Stimulated activated naive CD8-positive, alpha-beta T cell treated with anti-CD3 and anti-CD28 coated beads, Interleukin-15, Interleukin-2, amounts not matched to agents 100 U/mL and 50 U/mL, for 24 hours (primary cell): ENCODE measurements at regions not wholly inside any gene's neighbourhood (a gene's known extent, or its start where the extent isn't known, plus 50 kb on each side); places are given as distances from the start of the nearest gene placed in this dataset.

Experiments
- ATAC-seq: fragments of 150-1000 bp; cut with Tn5 transposase; one replicate; pipeline ENCODE4 v1.10.0; 2021
- DNase-seq: peaks from one replicate; pipeline ENCODE4 v3.0.0; 2021

DNA sequence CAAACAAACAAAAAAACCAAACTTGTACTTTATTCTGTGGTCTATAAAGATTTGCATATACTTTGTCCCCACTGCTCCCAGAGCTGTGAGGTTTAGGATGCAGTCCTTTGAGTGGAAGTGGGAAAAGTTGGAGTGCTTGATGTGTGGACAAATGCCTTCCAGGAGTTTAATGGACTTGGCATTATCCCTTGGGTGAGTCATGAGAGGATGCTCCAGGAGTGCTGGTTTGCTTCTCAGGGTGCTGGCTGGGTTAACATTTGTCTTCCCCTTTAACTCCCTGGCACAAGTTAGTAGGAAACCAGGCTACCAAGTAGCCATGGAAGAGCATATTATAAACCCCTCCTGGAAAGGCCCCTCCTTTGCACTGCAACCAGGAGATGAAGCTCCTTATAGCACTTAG, 417.4 kb upstream of the RIOK2 start:
- DNase-seq (no peak), ATAC-seq (no peak)

DNA sequence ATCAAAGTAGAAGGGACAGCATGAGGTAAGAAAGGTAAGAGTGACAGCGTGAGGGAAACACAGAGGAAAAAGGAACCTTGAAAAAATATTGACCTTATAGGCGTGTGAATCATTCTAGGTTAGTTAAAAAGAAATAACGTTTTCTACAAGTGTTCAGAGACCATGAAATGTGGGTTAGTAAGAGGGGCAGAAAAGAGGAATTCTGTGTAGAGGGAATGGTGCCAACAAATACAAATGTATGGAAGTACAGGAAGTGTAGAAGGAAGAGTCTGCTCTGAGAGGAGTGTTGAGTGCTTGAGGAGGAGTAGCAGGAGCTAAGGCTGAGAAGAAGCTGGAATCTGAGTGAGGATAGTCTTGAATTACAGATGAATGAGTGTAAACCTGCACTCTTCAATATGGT, 418.6 kb upstream of the RIOK2 start:
- DNase-seq, result no peak
- no peak for ATAC-seq

DNA sequence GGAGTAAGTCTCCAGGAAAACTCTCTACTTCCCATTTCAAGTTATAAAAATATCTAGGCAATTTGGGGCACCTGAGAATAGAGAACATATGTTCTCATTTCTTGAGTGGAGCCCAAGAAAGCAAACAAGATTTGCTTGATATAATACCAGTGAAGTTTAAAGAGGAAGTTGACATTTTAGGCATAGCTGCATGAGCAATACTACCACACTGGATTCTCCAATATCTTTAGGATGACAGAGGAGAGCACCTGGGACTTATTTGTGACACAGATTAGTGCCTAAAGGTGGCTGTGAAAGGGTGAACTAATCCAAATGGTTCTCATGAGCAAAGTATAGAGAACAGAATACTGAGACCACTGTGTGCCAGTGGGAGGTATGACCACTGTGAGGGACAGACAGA, 423.5 kb upstream of the RIOK2 start:
- no peak for DNase-seq
- no peak for ATAC-seq

DNA sequence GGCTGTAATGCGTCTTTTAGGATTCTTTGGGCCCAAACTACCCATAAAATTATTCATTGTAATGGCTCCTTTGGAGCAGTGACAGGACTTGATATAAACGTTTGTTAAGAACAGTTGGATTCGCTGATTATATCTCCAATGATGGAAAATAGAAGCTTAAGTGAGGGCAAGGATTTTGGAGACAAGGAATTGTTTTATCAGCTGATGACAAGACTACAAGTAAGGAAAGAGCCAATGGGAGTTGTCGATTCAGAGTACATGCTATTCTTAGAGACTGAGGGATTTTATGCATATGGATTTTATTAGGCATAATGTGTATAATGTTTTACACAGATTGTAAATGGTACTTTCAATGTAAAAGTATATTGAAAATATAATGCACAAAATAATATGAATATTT, 425.5 kb upstream of the RIOK2 start:
- no peak for DNase-seq
- no peak for ATAC-seq

DNA sequence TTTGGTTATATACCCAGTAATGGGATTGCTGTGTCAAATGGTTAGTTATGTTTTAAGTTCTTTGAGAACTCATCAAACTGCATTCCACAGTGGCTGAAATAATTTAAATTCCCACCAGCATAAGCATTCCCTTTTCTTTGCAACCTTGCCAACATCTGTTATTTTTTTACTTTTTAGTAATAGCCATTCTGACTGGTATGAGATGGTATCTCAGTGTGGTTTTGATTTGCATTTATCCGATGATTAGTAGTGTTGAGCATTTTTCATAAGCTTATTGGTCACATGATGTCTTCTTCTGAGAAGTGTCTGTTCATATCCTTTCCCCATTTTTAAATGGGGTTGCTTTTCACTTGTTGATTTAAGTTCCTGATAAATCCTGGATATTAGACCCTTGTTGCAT, 435.7 kb upstream of the RIOK2 start:
- DNase-seq, result no peak
- no peak for ATAC-seq

DNA sequence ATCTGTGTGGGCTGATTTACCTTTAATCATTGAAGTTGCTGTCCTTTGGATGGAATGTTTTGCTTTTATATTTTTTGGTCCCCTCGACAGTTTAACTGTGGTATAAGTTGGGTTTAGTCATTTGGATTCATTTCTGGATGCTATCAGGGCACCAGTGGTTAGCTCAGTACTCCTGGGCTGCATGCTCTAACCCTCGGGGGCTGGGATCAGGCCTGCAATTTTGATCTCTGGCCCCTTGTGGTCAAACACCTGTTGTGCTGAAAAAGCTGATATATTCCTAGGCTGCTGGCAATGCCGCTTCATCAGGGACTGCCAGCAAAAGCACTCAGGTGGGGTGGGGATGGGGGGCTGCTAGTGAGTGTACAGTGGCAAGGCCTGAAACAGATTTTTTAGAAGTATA, 440.4 kb upstream of the RIOK2 start:
- ATAC-seq (no peak), DNase-seq (no peak)

DNA sequence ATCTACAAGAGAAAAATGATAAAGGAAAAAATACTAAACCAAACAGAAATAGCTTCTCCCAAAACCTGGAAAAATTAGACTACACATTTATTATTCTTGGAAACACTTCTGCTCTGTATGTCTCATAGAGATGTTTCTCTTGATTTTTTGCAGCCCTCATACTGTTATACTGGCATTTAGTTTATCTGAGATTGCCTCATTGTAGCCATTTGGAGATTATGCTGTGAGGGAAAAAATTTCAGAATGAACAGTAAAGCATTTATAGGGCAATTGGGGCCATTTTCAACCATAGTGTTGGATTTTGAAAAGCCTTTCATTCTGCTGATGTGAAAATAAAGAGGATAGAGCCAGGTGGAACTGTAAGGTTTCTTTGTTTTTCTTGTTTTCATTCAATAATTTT, 441.8 kb upstream of the RIOK2 start:
- DNase-seq (no peak), ATAC-seq (no peak)

DNA sequence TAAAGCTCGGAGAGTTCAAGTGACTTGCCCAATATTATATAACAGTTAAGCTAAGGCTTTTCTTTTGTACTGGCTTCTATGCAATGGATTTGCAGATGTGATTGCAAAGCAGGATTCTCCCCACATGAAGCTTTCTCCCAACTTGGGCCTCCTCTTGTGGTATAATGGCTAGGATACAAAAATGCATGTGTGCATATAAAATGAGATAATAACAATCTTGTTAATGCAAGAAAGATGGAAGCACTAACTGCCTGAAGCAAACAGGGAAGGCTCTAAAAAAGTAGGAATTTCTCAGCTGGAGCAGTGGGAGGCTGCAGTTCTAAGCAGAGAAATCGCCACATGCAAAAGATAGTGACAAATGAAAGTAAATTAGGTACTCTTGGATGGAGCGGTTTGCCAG, 444.2 kb upstream of the RIOK2 start:
- DNase-seq (no peak), ATAC-seq (no peak)

DNA sequence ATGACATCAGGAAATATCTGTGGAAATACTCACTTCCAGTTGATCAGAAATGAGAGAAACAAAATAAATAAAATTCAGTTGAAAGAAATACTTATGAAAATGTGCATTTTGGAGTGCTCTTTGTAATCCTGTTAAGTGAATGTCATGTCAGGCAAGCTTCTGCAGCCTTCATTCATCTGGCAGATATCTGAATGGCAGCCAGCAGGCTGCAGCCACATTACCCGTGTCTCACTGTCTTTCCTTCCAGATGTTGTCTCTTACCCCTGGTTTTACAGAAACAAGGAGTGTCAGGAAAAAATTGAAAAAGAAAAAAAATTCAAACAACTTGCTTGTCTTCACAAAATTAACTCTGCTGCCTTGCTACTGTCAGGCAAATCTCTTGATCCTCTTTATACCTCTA, 445.0 kb upstream of the RIOK2 start:
- DNase-seq, result no peak
- ATAC-seq, result no peak

DNA sequence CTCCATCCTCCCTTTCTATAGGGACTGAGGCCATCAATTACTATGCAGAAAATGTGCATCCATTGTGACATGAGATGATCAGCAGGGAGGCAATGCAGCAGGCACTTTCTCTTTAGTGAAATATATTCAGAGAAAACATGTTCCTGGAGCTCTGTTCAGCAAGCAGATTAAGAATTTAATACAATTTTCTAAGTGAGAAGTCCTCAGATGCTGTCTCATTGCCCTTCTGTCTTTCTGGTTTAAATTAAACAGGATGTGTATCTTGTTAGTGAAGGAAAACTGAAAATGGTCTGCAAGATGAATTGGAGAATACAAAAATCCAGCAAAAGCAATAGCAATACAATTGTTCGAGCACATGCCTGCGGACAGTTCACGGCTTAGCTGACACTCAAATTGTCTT, 445.8 kb upstream of the RIOK2 start:
- ATAC-seq (no peak), DNase-seq (no peak)

DNA sequence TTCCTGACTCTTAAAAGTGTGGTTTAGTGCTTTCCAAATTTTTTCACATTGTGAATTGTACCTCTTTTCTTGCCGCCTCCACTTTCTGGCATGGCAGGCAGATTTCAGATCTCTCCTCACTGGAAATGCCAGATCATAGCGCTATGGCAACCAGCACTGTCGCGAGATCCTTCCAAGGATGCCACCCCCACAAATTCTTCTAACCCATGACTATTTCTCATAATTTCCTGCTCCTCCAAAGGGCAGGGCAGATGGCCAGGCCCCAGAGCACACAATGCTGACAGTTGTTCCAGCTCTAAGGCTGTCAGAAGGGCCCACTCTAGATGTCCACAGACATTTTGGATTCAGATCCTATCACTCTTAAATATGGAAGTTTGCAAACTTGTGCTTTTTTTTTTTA, 446.2 kb upstream of the RIOK2 start:
- ATAC-seq (no peak), DNase-seq (no peak)

DNA sequence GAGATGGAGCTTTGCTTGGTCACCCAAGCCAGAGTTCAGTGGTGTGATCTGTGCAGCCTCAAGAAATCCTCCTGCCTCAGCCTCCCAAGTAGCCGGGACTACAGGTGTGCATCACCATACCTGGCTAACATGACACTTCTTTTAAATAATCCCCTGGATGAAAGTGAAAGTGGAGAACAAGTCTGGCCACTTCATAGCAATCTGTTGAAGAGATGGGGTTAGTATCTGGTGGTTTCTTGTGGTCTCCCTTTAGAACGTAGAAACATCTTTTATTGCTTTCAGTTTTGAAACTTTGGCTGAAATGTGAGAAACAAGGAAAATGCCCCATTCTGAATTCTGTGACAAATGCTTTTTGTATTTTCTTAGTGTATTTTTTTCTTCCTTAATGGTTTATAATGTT, 452.5 kb upstream of the RIOK2 start:
- ATAC-seq (no peak), DNase-seq (no peak)

DNA sequence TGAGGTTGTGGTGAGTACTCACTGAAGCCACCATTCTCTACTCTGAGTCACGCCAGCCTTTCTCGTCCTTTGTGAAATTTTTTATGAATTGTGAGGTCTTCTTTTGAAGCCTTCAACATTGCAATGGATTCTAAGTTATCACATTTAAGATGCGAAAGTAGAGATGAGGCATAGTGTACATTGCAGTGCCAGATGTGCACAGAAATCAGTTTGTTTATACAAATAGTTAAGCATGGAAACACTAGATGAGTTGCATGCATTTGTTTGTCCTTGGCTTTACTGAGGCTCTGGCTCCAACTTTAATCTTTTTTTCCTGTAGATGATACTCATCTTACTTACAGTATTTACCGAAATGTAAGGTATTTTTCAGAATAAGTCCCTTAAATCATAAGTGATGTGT, 453.7 kb upstream of the RIOK2 start:
- no peak for DNase-seq
- no peak for ATAC-seq

DNA sequence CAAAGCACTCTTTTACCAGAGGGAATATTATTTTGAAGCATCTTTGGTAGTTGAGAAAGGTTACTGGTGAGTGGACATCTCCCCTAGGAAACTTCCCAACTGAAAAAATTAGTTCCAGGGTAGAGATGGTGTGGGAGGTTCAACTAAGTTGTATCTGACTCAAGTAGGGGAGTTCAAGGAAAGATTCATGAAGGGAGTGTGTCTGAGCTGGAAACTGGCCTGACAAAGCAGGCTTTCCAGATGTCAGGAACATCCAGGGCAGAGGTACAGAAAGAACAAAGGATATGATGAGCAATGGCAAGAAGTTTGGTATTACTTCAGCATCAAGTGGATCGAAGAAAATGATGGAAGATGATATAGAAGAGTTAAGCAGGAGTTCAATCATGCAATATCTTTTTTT, 458.0 kb upstream of the RIOK2 start:
- DNase-seq, result no peak
- no peak for ATAC-seq

DNA sequence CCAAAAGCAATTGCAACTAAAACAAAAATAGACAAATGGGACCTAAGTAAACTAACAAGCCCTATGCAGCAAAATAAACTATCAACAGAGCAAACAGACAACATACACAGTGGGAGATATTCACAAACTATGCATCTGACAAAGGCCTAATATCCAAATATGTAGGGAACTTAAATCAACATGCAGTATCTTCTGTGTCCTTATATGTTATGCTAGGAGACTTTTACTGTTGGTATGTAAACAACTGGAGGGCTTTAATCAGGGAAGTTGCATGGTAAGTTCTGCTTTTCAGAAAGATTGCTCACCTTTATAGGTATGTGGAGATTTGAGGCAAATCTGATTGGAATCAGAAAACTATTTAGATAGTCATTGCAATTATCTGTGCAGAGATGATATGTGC, 461.2 kb upstream of the RIOK2 start:
- no peak for ATAC-seq
- DNase-seq, result no peak

DNA sequence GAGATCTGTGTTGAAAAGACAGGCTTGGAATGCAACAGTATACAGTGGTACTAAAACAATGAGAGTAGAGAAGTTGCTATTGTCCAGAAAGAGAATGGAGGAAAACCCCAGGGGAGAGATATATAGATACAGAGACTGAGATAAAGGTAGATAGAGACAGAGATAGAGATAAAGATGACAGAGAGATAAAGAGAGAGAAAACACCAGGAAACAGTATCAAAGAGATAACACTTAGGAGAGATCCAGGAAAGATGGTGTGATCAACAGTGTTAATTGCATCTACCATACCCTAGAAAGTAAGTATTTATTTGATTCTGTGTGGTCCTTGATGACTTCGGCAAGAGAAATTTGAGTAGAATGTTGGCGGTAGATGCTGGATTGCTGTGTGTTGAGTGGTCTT, 461.8 kb upstream of the RIOK2 start:
- no peak for ATAC-seq
- DNase-seq, result no peak

DNA sequence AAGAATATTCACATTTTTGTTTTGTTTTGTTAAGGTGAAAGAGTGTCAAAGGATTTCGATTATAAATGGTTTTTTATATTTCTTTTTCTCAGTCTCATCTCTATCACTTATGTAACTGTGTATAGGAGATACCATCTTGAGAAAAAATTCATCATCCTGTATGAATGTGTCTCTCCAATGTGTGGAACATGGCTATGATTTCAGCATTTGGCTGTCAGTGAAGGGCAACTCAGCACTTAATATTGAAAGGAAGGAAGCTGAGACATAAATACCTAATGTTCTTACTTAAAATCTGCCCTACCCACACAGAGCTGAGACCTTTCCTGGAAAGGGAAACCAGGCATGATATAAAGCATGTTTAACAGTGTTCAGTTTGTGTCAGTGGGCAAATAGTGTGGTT, 474.2 kb upstream of the RIOK2 start:
- DNase-seq (no peak), ATAC-seq (no peak)

DNA sequence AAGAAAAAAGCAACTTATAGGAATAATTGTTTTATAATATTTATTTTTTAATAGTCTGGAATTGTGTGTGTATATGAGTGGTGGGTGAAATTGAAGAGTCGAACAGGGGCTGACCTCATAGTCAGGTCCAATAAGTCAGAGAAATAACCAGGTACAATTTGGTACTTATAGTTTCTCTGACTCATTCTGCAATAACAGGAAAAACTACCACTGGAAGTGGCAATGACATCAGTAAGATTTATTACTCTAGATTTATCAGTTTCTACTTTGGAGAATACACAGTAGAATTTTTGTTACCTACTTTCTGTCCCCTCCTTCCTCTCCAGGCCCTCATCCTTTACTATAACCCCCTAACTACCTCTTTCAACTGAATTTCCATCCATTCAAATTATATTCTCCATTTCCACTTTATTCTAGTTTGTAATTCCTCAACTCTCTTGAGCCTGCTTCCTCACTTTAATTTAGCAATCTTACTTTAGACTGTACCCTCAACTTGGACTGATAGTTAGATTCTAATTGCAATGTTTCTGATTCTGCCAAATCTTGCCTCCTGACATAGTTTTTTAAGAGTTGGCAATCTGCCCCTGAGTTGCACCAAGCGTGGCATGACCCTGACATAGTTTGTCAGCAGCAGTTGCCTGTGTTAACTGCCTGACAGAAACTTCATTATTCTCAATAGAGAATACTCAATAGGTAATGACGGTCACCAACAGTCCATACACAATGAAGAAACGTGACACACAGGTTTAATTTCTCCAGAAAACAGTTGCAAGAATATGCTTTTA, 475.3 kb upstream of the RIOK2 start:
- ATAC-seq, result no peak
- DNase-seq, result no peak

DNA sequence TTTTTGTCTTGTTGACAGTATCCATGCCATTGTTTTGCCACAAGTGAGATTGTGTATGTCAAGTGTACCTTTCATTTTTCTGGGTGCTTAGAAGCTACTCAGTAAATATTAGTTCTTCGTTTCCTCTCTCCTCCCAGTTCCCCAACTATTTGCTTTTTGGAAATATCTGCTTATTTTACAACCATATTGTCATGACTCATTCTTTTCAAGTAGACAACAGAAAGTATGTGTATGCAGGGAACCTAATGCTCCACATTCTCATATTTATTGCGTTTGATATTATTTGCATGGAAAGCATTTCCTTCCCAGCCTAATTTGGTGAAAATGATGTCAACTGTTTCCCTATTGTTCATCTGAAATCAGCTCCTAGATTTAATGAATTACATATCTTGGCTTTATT, 483.7 kb upstream of the RIOK2 start:
- DNase-seq, result no peak
- no peak for ATAC-seq

DNA sequence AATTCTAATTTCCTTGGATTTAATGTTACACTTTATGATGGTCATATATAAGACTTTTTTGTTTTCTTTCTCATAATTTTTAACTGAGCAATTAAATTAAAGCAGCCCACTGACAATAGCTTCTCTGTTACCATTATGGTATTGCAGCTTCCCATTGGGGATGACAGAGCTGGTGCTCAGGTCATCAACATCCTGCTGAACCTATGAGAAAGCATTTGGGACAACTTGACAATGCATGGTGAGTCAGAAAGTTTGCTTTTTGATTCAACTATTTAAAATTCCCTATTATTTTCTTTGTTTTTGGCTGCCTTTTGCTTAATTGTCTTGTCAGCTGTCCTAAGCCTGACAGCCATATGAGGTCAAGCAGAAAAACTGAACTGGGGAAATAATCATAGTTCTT, 487.4 kb upstream of the RIOK2 start:
- no peak for ATAC-seq
- no peak for DNase-seq

DNA sequence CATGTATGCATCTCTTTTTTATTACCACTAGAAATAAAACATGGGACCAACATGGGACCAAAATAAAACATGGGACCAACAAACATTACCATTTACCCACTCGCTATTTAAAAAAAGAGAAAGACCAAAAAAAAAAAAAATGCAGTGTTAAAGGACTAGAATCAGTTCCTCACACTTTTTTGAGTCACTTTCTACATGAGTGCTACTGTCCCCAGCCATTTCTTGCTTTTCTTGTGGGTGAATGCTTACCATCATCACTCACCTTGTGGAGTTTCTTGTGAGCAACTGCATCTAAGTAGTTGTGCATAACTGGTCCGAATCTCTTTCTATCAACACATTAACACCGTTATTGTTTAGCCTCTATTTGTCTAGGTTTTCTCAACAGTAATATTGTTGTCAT, 493.6 kb upstream of the RIOK2 start:
- ATAC-seq (no peak), DNase-seq (no peak)

DNA sequence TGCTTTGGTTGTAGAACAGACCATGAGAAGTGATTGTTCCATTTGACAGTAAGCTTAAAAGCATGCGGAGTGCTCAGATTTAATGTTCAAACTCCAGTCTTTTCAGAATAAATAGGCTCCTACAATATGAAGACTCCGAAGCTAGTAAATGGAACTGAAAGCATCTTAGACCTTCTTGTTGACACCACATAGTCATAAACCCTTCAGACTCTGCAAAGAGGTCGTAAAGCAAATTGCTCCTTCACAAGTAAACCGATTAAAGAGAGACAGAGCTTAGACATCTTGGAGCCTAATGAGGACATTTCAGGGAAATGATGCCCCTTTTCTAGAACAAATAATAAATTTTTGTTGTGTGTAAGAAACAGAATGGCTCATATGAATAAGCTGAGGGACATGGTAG, 511.0 kb upstream of the RIOK2 start:
- DNase-seq (no peak), ATAC-seq (no peak)

DNA sequence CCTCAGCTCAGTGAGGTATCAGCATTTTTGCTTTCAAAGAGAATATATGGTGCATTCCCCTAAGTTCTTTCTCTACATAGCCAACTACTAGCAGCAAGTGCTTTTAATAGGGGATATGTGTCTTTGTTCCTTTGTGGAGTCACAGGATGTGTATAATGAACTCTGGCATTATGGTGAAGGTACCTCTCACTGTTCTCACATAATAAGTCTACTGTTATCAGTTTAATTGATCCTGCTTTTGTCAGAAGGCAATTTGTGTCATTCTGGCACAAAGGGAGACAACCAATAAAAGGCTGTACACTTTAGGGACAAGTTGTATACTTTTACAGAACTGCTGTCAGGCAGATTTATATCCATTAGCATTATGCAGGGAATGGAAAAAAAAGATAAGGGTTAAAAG, 531.4 kb upstream of the RIOK2 start:
- no peak for DNase-seq
- ATAC-seq, result no peak

DNA sequence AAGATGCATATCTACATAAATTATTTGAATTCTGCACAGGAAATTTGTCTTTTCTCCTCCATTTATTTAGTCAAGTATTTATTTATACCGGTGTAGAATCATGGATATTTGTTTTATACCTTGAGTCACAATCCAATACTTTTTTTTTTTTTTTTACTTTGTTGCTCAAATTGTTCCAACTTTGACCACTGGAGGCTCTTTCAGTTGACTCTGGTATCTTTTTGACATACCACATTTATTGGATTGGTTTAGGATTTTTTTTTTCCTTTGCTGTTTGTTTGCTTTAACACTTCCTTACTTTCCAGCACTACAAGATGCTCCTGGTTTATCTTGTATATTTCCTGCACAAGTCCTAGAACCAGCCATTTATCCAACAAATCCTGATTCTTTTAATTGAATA, 543.1 kb upstream of the RIOK2 start:
- DNase-seq (no peak), ATAC-seq (no peak)

DNA sequence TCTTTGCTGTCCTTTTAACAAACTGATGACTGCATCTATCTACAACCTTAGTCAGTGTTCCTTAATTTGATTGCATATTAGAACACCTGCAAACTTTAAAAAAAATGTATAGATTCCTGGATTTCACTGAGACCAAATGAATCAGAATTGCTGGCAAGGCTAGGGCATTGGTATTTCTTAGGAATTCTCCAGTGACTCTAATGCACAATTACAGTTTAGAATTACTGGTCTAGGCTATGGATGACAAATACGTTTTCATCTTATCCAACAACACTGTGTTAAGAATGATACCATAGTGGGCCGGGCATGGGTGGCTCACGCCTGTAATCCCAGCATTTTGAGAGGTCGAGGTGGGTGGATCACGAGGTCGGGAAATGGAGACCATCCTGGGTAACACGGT, 545.9 kb upstream of the RIOK2 start:
- ATAC-seq (no peak), DNase-seq (no peak)
